ENCODE measurements at regions not wholly inside any gene's neighbourhood (a gene's known extent, or its start where the extent isn't known, plus 50 kb on each side); places are given as distances from the start of the nearest gene placed in this dataset.

GRCh38 chr10:83819609-83820008 lies 319.7 kb upstream of the GHITM start:
- 64 to 82% (median 77%) methylated on average over 2 of the region's 2 CpGs for WGBS, 5 donors
- Histone ChIP-seq H3K9me3 (no peaks in the 10 kb centered on the region), H3K4me1 (peaks cover 0 to 8% (median 0%) of the 10 kb centered on the region in 4 donors), H3K27me3 (no peaks in the 10 kb centered on the region), H3K27ac (no peak overlapping the region), H3K4me3 (no peak overlapping the region), H3K36me3 (no peaks in the 10 kb centered on the region)
- TF ChIP-seq POLR2AphosphoS5 (IDR thresholded peaks at IDR 0.05) (no peak), CTCF (IDR thresholded peaks at IDR 0.05) (no peak), POLR2A (IDR thresholded peaks at IDR 0.05) (no peak), EP300 (IDR thresholded peaks at IDR 0.05) (no peak)
- intact Hi-C loops (cut with DNase I; ENCODE audit: low total_unique reads): no loop called here
- DNase-seq: no peak

- no peak for TF ChIP-seq POLR2AphosphoS5 (IDR thresholded peaks at IDR 0.05)
- no peak for TF ChIP-seq POLR2A (IDR thresholded peaks at IDR 0.05)
- TF ChIP-seq EP300 (IDR thresholded peaks at IDR 0.05): no peak
- TF ChIP-seq CTCF (IDR thresholded peaks at IDR 0.05): no peak
- DNase-seq: peak in 1 of 2 donors; percentile 31
- Histone ChIP-seq H3K27ac (no peak overlapping the region), H3K36me3 (no peaks in the 10 kb centered on the region), H3K4me3 (no peak overlapping the region), H3K4me1 (peaks cover 0 to 8% (median 0%) of the 10 kb centered on the region in 4 donors), H3K27me3 (no peaks in the 10 kb centered on the region), H3K9me3 (no peaks in the 10 kb centered on the region)
- WGBS, 5 donors: 5 to 10% (median 7%) methylated on average over 3 of the region's 3 CpGs
- intact Hi-C loops (cut with DNase I; ENCODE audit: low total_unique reads): no loop called here
These were observed 319.3 kb upstream of the GHITM start for GRCh38 chr10:83820033-83820432.

GRCh38 chr10:83824099-83824498 lies 315.2 kb upstream of the GHITM start:
- intact Hi-C loops (cut with DNase I; ENCODE audit: low total_unique reads): no loop called here
- no peaks in the 10 kb centered on the region for H3K9me3 ChIP-seq
- H3K36me3 ChIP-seq: no peaks in the 10 kb centered on the region
- no peaks in the 10 kb centered on the region for H3K27me3 ChIP-seq
- 78 to 87% (median 84%) methylated on average over 3 of the region's 3 CpGs for WGBS, 5 donors
- H3K4me1 ChIP-seq: no peaks in the 10 kb centered on the region
- DNase-seq: no peak
- H3K27ac ChIP-seq: no peak overlapping the region
- no peak overlapping the region for H3K4me3 ChIP-seq
- TF ChIP-seq POLR2A (IDR thresholded peaks at IDR 0.05): no peak

- no peaks in the 10 kb centered on the region for H3K4me1 ChIP-seq
- intact Hi-C loops (cut with DNase I; ENCODE audit: low total_unique reads): no loop called here
- no peaks in the 10 kb centered on the region for H3K9me3 ChIP-seq
- 85 to 91% (median 88%) methylated on average over 2 of the region's 2 CpGs for WGBS, 5 donors
- no peak for DNase-seq
- no peaks in the 10 kb centered on the region for H3K27me3 ChIP-seq
- H3K27ac ChIP-seq: no peak overlapping the region
- TF ChIP-seq POLR2AphosphoS5 (IDR thresholded peaks at IDR 0.05) (no peak), CTCF (IDR thresholded peaks at IDR 0.05) (no peak), EP300 (IDR thresholded peaks at IDR 0.05) (no peak), POLR2A (IDR thresholded peaks at IDR 0.05) (no peak)
- H3K36me3 ChIP-seq: no peaks in the 10 kb centered on the region
- no peak overlapping the region for H3K4me3 ChIP-seq
These were observed 305.2 kb upstream of the GHITM start for GRCh38 chr10:83834096-83834495.

- intact Hi-C loops (cut with DNase I; ENCODE audit: low total_unique reads): no loop called here
- H3K4me1 ChIP-seq: no peaks in the 10 kb centered on the region
- WGBS, 5 donors: 61 to 88% (median 81%) methylated on average over 3 of the region's 3 CpGs
These were observed 303.2 kb upstream of the GHITM start for GRCh38 chr10:83835945-83836745.

More at GRCh38 chr10:83835945-83836745, 303.2 kb upstream of the GHITM start:
- no peaks in the 10 kb centered on the region for H3K36me3 ChIP-seq
- no peaks in the 10 kb centered on the region for H3K9me3 ChIP-seq
- no peaks in the 10 kb centered on the region for H3K27me3 ChIP-seq
- H3K27ac ChIP-seq: no peak overlapping the region
- TF ChIP-seq POLR2AphosphoS5 (IDR thresholded peaks at IDR 0.05): no peak
- TF ChIP-seq CTCF (IDR thresholded peaks at IDR 0.05): no peak
- no peak for TF ChIP-seq POLR2A (IDR thresholded peaks at IDR 0.05)
- no peak for TF ChIP-seq EP300 (IDR thresholded peaks at IDR 0.05)
- H3K4me3 ChIP-seq: no peak overlapping the region
- DNase-seq: peak in 1 of 2 donors; percentile 51
